ENCODE measurements at regions not wholly inside any gene's neighbourhood (a gene's known extent, or its start where the extent isn't known, plus 50 kb on each side); places are given as distances from the start of the nearest gene placed in this dataset.
A peak's percentile ranks its signal among the peaks of the same experiment; 100 is the strongest.
"Not testable (repeated sequence)": the region's sequence is repeated elsewhere in the genome, so short reads cannot be mapped to it uniquely, and the experiment has no call there.

GRCh38 chr6:60991427-60992028 lies 1294.5 kb downstream of the KHDRBS2 start:
- no peak for TF ChIP-seq CTCF (conservative IDR thresholded peaks at IDR 0.05)
- TF ChIP-seq ZFX (IDR thresholded peaks at IDR 0.05): no peak
- no peak overlapping the region for H3K27ac ChIP-seq

- no peak for TF ChIP-seq ZFX (IDR thresholded peaks at IDR 0.05)
- no peak for TF ChIP-seq CTCF (conservative IDR thresholded peaks at IDR 0.05)
These were observed 1333.5 kb downstream of the KHDRBS2 start for GRCh38 chr6:60952500-60952899.

GRCh38 chr6:60950221-60950923 lies 1335.7 kb downstream of the KHDRBS2 start:
- not testable (repeated sequence) for H3K27ac ChIP-seq

More at GRCh38 chr6:60952500-60952899, 1333.5 kb downstream of the KHDRBS2 start:
- no peak overlapping the region for H3K27ac ChIP-seq

- H3K27ac ChIP-seq: not testable (repeated sequence)
These were observed 1338.6 kb downstream of the KHDRBS2 start for GRCh38 chr6:60947416-60947815.

- not testable (repeated sequence) for H3K27ac ChIP-seq
These were observed 1341.2 kb downstream of the KHDRBS2 start for GRCh38 chr6:60944803-60945202.

GRCh38 chr6:60935970-60936369 lies 1350.1 kb downstream of the KHDRBS2 start:
- peak; percentile 10 for TF ChIP-seq CTCF (conservative IDR thresholded peaks at IDR 0.05)
- not testable (repeated sequence) for H3K27ac ChIP-seq

GRCh38 chr6:60919652-60920051 lies 1366.4 kb downstream of the KHDRBS2 start:
- H3K27ac ChIP-seq: not testable (repeated sequence)

- not testable (repeated sequence) for H3K27ac ChIP-seq
These were observed 1382.2 kb downstream of the KHDRBS2 start for GRCh38 chr6:60903860-60904259.

GRCh38 chr6:60893374-60893773 lies 1392.7 kb downstream of the KHDRBS2 start:
- H3K27ac ChIP-seq: not testable (repeated sequence)

- TF ChIP-seq CTCF (conservative IDR thresholded peaks at IDR 0.05) (no peak), ZFX (IDR thresholded peaks at IDR 0.05) (no peak)
- H3K27ac ChIP-seq: no peak overlapping the region
These were observed 1394.4 kb downstream of the KHDRBS2 start for GRCh38 chr6:60891606-60892005.

- H3K27ac ChIP-seq: not testable (repeated sequence)
These were observed 1408.6 kb downstream of the KHDRBS2 start for GRCh38 chr6:60877396-60877795.

- peak overlapping the region; percentile 63 for H3K27ac ChIP-seq
These were observed 1415.2 kb downstream of the KHDRBS2 start for GRCh38 chr6:60870779-60871178.
